Adrenal gland (tissue), 9 donors: ENCODE measurements at regions not wholly inside any gene's neighbourhood (a gene's known extent, or its start where the extent isn't known, plus 50 kb on each side); places are given as distances from the start of the nearest gene placed in this dataset.

Source experiments
- DNase-seq, 7 donors: peaks; one replicate each; pipeline ENCODE4 v3.0.0-alpha.2; 2019 to 2020
- H3K27ac ChIP-seq, 5 donors: fragments of 200-600 bp; sonication (generic) in 4 of 5; 1 replicate in 3 of 5; 2 replicates in 2 of 5; pipeline versions ENCODE4 v1.5.1 to v1.8.0; 2016 to 2020; ENCODE audit warnings: mild to moderate bottlenecking in 1 of 5
- H3K27me3 ChIP-seq: fragments of 200-600 bp; 2 replicates; pipeline ENCODE4 v1.8.0; 2021
- H3K36me3 ChIP-seq, 2 donors: fragments of 200-600 bp; replicated peaks in 1 of 2; 1 replicate in 1 of 2; 2 replicates in 1 of 2; pipeline versions ENCODE4 v1.5.1 to v1.8.0; 2018 to 2022
- H3K4me1 ChIP-seq, 2 donors: fragments of 200-600 bp; replicated peaks in 1 of 2; 1 replicate in 1 of 2; 2 replicates in 1 of 2; pipeline versions ENCODE4 v1.5.1 to v1.8.0; 2018 to 2021
- H3K4me3 ChIP-seq, 4 donors: fragments of 200-600 bp; sonication (generic) in 3 of 4; one replicate each; pipeline ENCODE4 v1.5.1; 2016 to 2018
- H3K9me3 ChIP-seq, 3 donors: fragments of 200-600 bp; sonication (generic) in 1 of 3; replicated peaks in 1 of 3; 1 replicate in 2 of 3; 2 replicates in 1 of 3; pipeline versions ENCODE4 v1.5.1 to v1.8.0; 2016 to 2021
- POLR2A ChIP-seq, 2 donors: fragments of 450-650 bp; IDR thresholded peaks; one replicate each; pipeline ENCODE4 v1.6.1; 2017; ENCODE audit warnings: antibody characterized with exemption in 2 of 2, mild to moderate bottlenecking in 2 of 2, moderate library complexity in 1 of 2
- WGBS, 4 donors: extraction: QIAGEN DNeasy Blood & Tissue Kit in 2 of 4; methylation state at CpG; one replicate each; pipeline versions ENCODE4 v1.1.5 to v1.1.7; 2013 to 2017; 5-methylcytosine and 5-hydroxymethylcytosine counted together
- intact Hi-C, 2 donors: fragments of 100-400 bp; cut with DNase I; formaldehyde crosslinking; loops; one replicate each; pipeline versions ENCODE4 v1.14.1 to v1.15.0; 2022 to 2023
- small RNA-seq, 2 donors: library from RNA; depleted of rRNA; stranded (forward); fragments of <200 nt; gene quantifications; one replicate each; pipeline ENCODE3, GENCODE V24; 2016
- TF ChIP-seq, protein P1 (sequence below), 6 experiments: fragments of 450-650 bp in 4 of 6; fragments of 200-600 bp in 2 of 6; sonication (generic) in 1 of 6; IDR thresholded peaks; 1 replicate in 5 of 6; 2 replicates in 1 of 6; pipeline versions ENCODE4 v1.5.1 to v1.8.0; 2016 to 2021; ENCODE audit warnings: antibody characterized with exemption in 6 of 6, mild to moderate bottlenecking in 2 of 6, moderate library complexity in 1 of 6
- donor health status: healthy with polysubstance abuse.
- donor health status: Bipolar disorder and iron deficiency.
- donor health status: DM: yes; HTN: yes; CAD: no.
- donor health status: DM: no; HTN: no; CAD: no.
- donor health status: DM: no; HTN: no; CAD: no.

DNA sequence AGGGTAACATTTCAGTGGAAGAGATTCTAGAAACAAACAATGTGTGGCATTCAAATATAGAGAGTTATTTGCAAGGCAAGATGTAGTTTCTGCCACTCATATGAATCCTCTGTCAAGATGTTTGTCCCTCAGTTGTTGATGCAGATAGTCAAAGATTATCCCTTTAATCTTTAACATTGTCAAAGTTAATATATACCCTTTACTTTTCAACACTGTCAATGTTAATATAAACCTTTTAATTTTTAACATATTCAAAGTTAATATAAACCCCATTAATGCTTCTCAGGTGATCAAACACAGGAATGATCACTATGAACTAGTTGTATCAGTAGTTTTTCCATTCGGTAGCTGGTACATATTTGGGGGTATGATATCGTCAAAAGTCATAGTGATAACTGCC, 51.9 kb upstream of the PICALM start:
- no peaks in the 10 kb centered on the region for H3K4me1 ChIP-seq
- TF ChIP-seq, protein P1, sequence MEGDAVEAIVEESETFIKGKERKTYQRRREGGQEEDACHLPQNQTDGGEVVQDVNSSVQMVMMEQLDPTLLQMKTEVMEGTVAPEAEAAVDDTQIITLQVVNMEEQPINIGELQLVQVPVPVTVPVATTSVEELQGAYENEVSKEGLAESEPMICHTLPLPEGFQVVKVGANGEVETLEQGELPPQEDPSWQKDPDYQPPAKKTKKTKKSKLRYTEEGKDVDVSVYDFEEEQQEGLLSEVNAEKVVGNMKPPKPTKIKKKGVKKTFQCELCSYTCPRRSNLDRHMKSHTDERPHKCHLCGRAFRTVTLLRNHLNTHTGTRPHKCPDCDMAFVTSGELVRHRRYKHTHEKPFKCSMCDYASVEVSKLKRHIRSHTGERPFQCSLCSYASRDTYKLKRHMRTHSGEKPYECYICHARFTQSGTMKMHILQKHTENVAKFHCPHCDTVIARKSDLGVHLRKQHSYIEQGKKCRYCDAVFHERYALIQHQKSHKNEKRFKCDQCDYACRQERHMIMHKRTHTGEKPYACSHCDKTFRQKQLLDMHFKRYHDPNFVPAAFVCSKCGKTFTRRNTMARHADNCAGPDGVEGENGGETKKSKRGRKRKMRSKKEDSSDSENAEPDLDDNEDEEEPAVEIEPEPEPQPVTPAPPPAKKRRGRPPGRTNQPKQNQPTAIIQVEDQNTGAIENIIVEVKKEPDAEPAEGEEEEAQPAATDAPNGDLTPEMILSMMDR (IDR thresholded peaks at IDR 0.05): no peak
- no peak for TF ChIP-seq POLR2A (IDR thresholded peaks at IDR 0.05)
- H3K4me3 ChIP-seq: no peak overlapping the region
- H3K36me3 ChIP-seq: no peaks in the 10 kb centered on the region
- no peak overlapping the region for H3K27ac ChIP-seq
- no peaks in the 10 kb centered on the region for H3K27me3 ChIP-seq
- DNase-seq: no peak
- H3K9me3 ChIP-seq: no peaks in the 10 kb centered on the region
- intact Hi-C loops: no loop called here
- WGBS, 4 donors: 79 to 93% (median 82%) methylated on average over 2 of the region's 2 CpGs

- TF ChIP-seq POLR2A (IDR thresholded peaks at IDR 0.05): no peak
- intact Hi-C loops: no loop called here
- no peaks in the 10 kb centered on the region for H3K4me1 ChIP-seq
- H3K36me3 ChIP-seq: no peaks in the 10 kb centered on the region
- H3K9me3 ChIP-seq: no peaks in the 10 kb centered on the region
- 79 to 94% (median 86%) methylated on average over 1 of the region's 1 CpG for WGBS, 4 donors
- no peak for DNase-seq
- H3K27me3 ChIP-seq: no peaks in the 10 kb centered on the region
- no peak overlapping the region for H3K27ac ChIP-seq
- H3K4me3 ChIP-seq: no peak overlapping the region
Observed at GRCh38 chr11:86119906-86120305, 51.0 kb upstream of the PICALM start.

DNA sequence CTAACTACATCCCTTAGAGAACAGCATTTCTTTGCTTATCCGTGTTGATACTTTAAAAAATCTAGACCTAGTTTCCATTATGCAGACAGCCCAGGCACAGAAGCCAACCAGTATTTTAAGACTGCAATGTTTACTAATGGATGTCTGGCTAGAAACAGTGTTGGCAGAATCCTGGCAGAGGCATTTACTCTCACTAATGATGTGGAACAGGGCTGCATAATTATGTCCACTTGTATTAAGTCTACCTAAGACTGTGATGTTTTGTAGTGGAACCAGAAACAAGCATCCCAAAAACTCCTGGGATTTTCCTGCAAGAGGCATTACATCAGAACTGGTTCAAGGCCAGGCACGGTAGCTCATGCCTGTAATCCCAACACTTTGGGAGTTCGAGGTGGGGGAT, 50.2 kb upstream of the PICALM start:
- H3K36me3 ChIP-seq: no peaks in the 10 kb centered on the region
- no peak overlapping the region for H3K4me3 ChIP-seq
- 49 to 62% (median 56%) methylated on average over 3 of the region's 3 CpGs for WGBS, 4 donors
- H3K4me1 ChIP-seq: no peaks in the 10 kb centered on the region
- TF ChIP-seq, protein P1 (IDR thresholded peaks at IDR 0.05): no peak
- no peak for TF ChIP-seq POLR2A (IDR thresholded peaks at IDR 0.05)
- no peaks in the 10 kb centered on the region for H3K9me3 ChIP-seq
- intact Hi-C loops: no loop called here
- no peak overlapping the region for H3K27ac ChIP-seq
- DNase-seq: no peak
- no peaks in the 10 kb centered on the region for H3K27me3 ChIP-seq

Small RNAs in the stretch of these regions (small RNA-seq; reads per million reads assigned to genes)
- 0 reads per million in 2 donors for gene RNU6-560P
